ENCODE measurements at regions not wholly inside any gene's neighbourhood (a gene's known extent, or its start where the extent isn't known, plus 50 kb on each side); places are given as distances from the start of the nearest gene placed in this dataset.

- TF ChIP-seq NRF1 (IDR thresholded peaks at IDR 0.05; ENCODE audit: low read depth, low read length): no peak
- TF ChIP-seq GABPA (IDR thresholded peaks at IDR 0.05; ENCODE audit: low read depth): no peak
- TF ChIP-seq ELF1 (IDR thresholded peaks at IDR 0.05): no peak
- TF ChIP-seq YY1 (IDR thresholded peaks at IDR 0.05; ENCODE audit: low read depth): no peak
- TF ChIP-seq TCF12 (IDR thresholded peaks at IDR 0.05): no peak
- TF ChIP-seq RFX5 (IDR thresholded peaks at IDR 0.05; ENCODE audit: low read length): no peak
- TF ChIP-seq TAF1 (IDR thresholded peaks at IDR 0.05; ENCODE audit: borderline replicate concordance, low read depth, low read length): no peak
- TF ChIP-seq USF1 (IDR thresholded peaks at IDR 0.05; ENCODE audit: borderline replicate concordance, low read depth): no peak
- no peak for TF ChIP-seq FOXJ3 (CRISPR knock-in tag; IDR thresholded peaks at IDR 0.05)
- TF ChIP-seq RAD21 (IDR thresholded peaks at IDR 0.05; ENCODE audit: low read length): no peak
- no peak for TF ChIP-seq CTCF (IDR thresholded peaks at IDR 0.05)
- TF ChIP-seq, protein P1, sequence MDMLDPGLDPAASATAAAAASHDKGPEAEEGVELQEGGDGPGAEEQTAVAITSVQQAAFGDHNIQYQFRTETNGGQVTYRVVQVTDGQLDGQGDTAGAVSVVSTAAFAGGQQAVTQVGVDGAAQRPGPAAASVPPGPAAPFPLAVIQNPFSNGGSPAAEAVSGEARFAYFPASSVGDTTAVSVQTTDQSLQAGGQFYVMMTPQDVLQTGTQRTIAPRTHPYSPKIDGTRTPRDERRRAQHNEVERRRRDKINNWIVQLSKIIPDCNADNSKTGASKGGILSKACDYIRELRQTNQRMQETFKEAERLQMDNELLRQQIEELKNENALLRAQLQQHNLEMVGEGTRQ (IDR thresholded peaks at IDR 0.05; ENCODE audit: borderline replicate concordance, low read depth, low read length): no peak
- TF ChIP-seq MXI1 (IDR thresholded peaks at IDR 0.05; ENCODE audit: low read depth, low read length): no peak
- no peak for TF ChIP-seq RCOR1 (IDR thresholded peaks at IDR 0.05; ENCODE audit: low read length)
- TF ChIP-seq MAX (IDR thresholded peaks at IDR 0.05; ENCODE audit: low read depth): no peak
- TF ChIP-seq ZBTB33 (IDR thresholded peaks at IDR 0.05; ENCODE audit: borderline replicate concordance, low read depth): no peak
- no peak for TF ChIP-seq TEAD4 (IDR thresholded peaks at IDR 0.05; ENCODE audit: borderline replicate concordance, insufficient read depth)
- no peak for TF ChIP-seq SIN3A (IDR thresholded peaks at IDR 0.05; ENCODE audit: borderline replicate concordance, low read depth, low read length)
- no peak for TF ChIP-seq POLR2AphosphoS5 (IDR thresholded peaks at IDR 0.05; ENCODE audit: low read depth, low read length)
These were observed 411.3 kb upstream of the EMCN start for GRCh38 chr4:100929135-100929534.

More at GRCh38 chr4:100929135-100929534, 411.3 kb upstream of the EMCN start:
- WGBS (ENCODE audit: low lambda C conversion rate): 45% methylated on average over 1 of the region's 1 CpG
- Histone ChIP-seq H3K27ac (ENCODE audit: low read depth in 2 of 2, low read length in 1 of 2) (no peak overlapping the region), H3K79me2 (ENCODE audit: insufficient read depth) (no peaks in the 10 kb centered on the region), H3K27me3 (ENCODE audit: insufficient read depth) (no peaks in the 10 kb centered on the region), H3F3A (replicated peaks; ENCODE audit: insufficient read depth) (no peaks in the 10 kb centered on the region), H3K4me2 (no peak overlapping the region), H3K9me3 (no peaks in the 10 kb centered on the region), H4K20me1 (ENCODE audit: insufficient read depth) (no peaks in the 10 kb centered on the region), H3K36me3 (replicated peaks in 1 of 2; ENCODE audit: control insufficient read depth in 1 of 2, insufficient read depth in 2 of 2, low read length in 1 of 2) (no peaks in the 10 kb centered on the region), H3K4me3 (ENCODE audit: low read depth in 2 of 2, low read length in 1 of 2) (no peak overlapping the region), H3K9me2 (no peaks in the 10 kb centered on the region), H2AFZ (ENCODE audit: low read depth) (no peak overlapping the region), H3K9ac (no peak overlapping the region), H3K4me1 (ENCODE audit: control insufficient read depth in 1 of 2, insufficient read depth in 2 of 2, low read depth in 1 of 2, low read length in 1 of 2) (no peaks in the 10 kb centered on the region; a peak in 1 of 4 replicates)
- CTCF ChIA-PET: interaction anchor here (1.4 kb wide), 1 partner anchor 29 kb away, joined by 3 read pairs; no protein-coding TSS in a partner anchor
- no peak for DNase-seq
- POLR2A ChIA-PET: no interaction called here

All from SK-N-SH (cell line).